ENCODE measurements at regions not wholly inside any gene's neighbourhood (a gene's known extent, or its start where the extent isn't known, plus 50 kb on each side); places are given as distances from the start of the nearest gene placed in this dataset.
A peak's percentile ranks its signal among the peaks of the same experiment; 100 is the strongest.
"Not testable (repeated sequence)": the region's sequence is repeated elsewhere in the genome, so short reads cannot be mapped to it uniquely, and the experiment has no call there.

- intact Hi-C loops (cut with DNase I): no loop called here
- TF ChIP-seq EP300 (IDR thresholded peaks at IDR 0.05) (no peak), POLR2A (IDR thresholded peaks at IDR 0.05) (no peak)
- H3K27ac ChIP-seq: no peak overlapping the region
- 77 to 86% (median 81%) methylated on average over 4 of the region's 4 CpGs for WGBS, 3 donors
- H3K4me3 ChIP-seq: no peak overlapping the region
- H3K27me3 ChIP-seq: no peaks in the 10 kb centered on the region
- H3K4me1 ChIP-seq (ENCODE audit: insufficient read depth): peaks cover 6% of the 10 kb centered on the region
- no peaks in the 10 kb centered on the region for H3K9me3 ChIP-seq
- no peak for DNase-seq
- no peaks in the 10 kb centered on the region for H3K36me3 ChIP-seq
Measured at GRCh38 chrX:39487969-39488330, 609.8 kb downstream of the BCOR start.

- Histone ChIP-seq H3K4me1 (ENCODE audit: insufficient read depth) (peaks cover 3% of the 10 kb centered on the region), H3K27ac (no peak overlapping the region), H3K36me3 (no peaks in the 10 kb centered on the region), H3K27me3 (no peaks in the 10 kb centered on the region), H3K4me3 (no peak overlapping the region), H3K9me3 (no peaks in the 10 kb centered on the region)
- TF ChIP-seq POLR2A (IDR thresholded peaks at IDR 0.05): no peak
- no peak for TF ChIP-seq EP300 (IDR thresholded peaks at IDR 0.05)
- TF ChIP-seq CTCF (IDR thresholded peaks at IDR 0.05): no peak
- no peak for DNase-seq
- 60 to 69% (median 64%) methylated on average over 10 of the region's 10 CpGs for WGBS, 3 donors
- intact Hi-C loops (cut with DNase I): no loop called here
Measured at GRCh38 chrX:39491548-39492297, 606.0 kb downstream of the BCOR start.

GRCh38 chrX:39492497-39493162, 605.1 kb downstream of the BCOR start:
- no peak for TF ChIP-seq EP300 (IDR thresholded peaks at IDR 0.05)
- TF ChIP-seq CTCF (IDR thresholded peaks at IDR 0.05): no peak
- no peak for TF ChIP-seq POLR2A (IDR thresholded peaks at IDR 0.05)
- H3K27ac ChIP-seq: no peak overlapping the region
- no peaks in the 10 kb centered on the region for H3K9me3 ChIP-seq
- intact Hi-C loops (cut with DNase I): no loop called here
- H3K27me3 ChIP-seq: no peaks in the 10 kb centered on the region
- DNase-seq: peak; percentile 44 to 64 (median 50)
- no peaks in the 10 kb centered on the region for H3K4me1 ChIP-seq (ENCODE audit: insufficient read depth)
- H3K36me3 ChIP-seq: no peaks in the 10 kb centered on the region
- H3K4me3 ChIP-seq: no peak overlapping the region
- 56 to 58% (median 56%) methylated on average over 6 of the region's 6 CpGs for WGBS, 3 donors

- WGBS, 3 donors: 78 to 85% (median 78%) methylated on average over 1 of the region's 1 CpG
- no peaks in the 10 kb centered on the region for H3K27me3 ChIP-seq
- no peak overlapping the region for H3K27ac ChIP-seq
- no peak overlapping the region for H3K4me3 ChIP-seq
- H3K4me1 ChIP-seq (ENCODE audit: insufficient read depth): no peaks in the 10 kb centered on the region
- DNase-seq: no peak
- intact Hi-C loops (cut with DNase I): no loop called here
- TF ChIP-seq EP300 (IDR thresholded peaks at IDR 0.05) (no peak), CTCF (IDR thresholded peaks at IDR 0.05) (no peak), POLR2A (IDR thresholded peaks at IDR 0.05) (no peak)
- no peaks in the 10 kb centered on the region for H3K9me3 ChIP-seq
- H3K36me3 ChIP-seq: no peaks in the 10 kb centered on the region
Measured at GRCh38 chrX:39493168-39493567, 604.6 kb downstream of the BCOR start.

GRCh38 chrX:39497117-39497516, 600.6 kb downstream of the BCOR start:
- DNase-seq; H3K9me3 ChIP-seq; H3K27ac ChIP-seq; H3K27me3 ChIP-seq; H3K4me1 ChIP-seq (ENCODE audit: insufficient read depth); intact Hi-C loops (cut with DNase I); H3K36me3 ChIP-seq; H3K4me3 ChIP-seq: not testable (repeated sequence)
- WGBS, 3 donors: 84 to 92% (median 86%) methylated on average over 4 of the region's 4 CpGs

Measured in ovary (tissue), 7 donors.